ENCODE measurements at regions not wholly inside any gene's neighbourhood (a gene's known extent, or its start where the extent isn't known, plus 50 kb on each side); places are given as distances from the start of the nearest gene placed in this dataset.
"Not testable (repeated sequence)": the region's sequence is repeated elsewhere in the genome, so short reads cannot be mapped to it uniquely, and the experiment has no call there.

- DNase-seq (ENCODE audit: low read depth in 2 of 2, low spot score in 1 of 2) = no peak
Observed at GRCh38 chr12:23063206-23063605, 438.2 kb downstream of the ETNK1 start.

GRCh38 chr12:23066095-23066494 lies 441.1 kb downstream of the ETNK1 start:
- no peak for DNase-seq (ENCODE audit: low read depth in 2 of 2, low spot score in 1 of 2)

- DNase-seq (ENCODE audit: low read depth in 2 of 2, low spot score in 1 of 2) = no peak
Observed at GRCh38 chr12:23083267-23083666, 458.3 kb downstream of the ETNK1 start.

DNA sequence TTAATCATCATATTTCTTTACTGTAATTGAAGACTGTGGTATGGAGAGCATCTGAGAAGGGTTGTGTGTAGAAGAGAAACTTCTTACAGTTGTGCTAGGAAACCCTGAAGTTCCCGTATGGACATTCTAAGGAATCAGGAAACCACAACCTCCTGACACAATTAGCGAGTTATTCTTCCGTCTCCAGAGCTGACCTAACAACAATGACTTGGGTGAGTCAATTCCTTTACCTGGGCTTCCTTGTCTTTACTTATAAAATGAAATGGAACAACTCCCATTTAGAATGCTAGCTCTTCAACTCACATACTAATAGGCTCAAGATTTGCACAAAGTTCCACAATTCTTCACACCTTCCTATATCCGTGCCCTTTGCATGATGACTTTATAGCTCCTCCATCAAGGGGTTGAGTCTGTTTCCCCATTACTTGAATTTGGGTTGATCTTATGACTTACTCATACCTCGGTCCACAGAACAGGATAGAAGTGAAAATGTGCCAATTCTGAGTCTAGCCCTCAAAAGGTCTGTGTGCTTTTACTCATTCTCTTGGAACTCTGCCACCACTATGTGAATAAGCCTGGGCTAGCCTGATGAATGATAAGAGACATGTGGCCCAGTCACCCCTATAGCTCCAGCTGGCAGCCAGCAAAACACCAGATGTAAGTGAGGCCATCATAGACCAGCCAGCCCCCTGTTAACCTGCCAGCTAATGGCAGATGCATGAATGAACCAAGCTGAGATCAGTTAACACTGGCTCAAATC lies 459.4 kb downstream of the ETNK1 start:
- DNase-seq (ENCODE audit: low read depth in 2 of 2, low spot score in 1 of 2) = no peak

DNA sequence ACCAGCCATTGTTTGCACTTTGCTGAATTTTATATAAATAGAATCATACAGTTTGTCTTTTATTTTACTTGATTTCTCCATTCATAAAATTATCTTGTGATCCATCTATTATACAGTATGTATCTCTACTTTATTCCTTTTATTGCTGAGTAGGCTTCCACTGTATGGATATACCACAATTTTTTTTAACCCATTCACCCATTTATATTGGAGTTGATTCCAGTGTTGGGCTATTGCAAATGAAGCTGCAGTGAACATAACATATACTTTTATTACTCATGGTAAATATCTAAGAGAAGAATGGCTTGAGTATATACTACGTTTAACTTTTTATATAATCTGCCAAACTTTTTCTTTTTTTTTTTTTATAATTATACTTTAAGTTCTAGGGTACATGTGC lies 463.6 kb downstream of the ETNK1 start:
- no peak for DNase-seq (ENCODE audit: low read depth in 2 of 2, low spot score in 1 of 2)

GRCh38 chr12:23093488-23093887 lies 468.5 kb downstream of the ETNK1 start:
- DNase-seq (ENCODE audit: low read depth in 2 of 2, low spot score in 1 of 2) = no peak

- DNase-seq (ENCODE audit: low read depth in 2 of 2, low spot score in 1 of 2) = no peak
Observed at GRCh38 chr12:23096321-23096720, 471.4 kb downstream of the ETNK1 start.

DNA sequence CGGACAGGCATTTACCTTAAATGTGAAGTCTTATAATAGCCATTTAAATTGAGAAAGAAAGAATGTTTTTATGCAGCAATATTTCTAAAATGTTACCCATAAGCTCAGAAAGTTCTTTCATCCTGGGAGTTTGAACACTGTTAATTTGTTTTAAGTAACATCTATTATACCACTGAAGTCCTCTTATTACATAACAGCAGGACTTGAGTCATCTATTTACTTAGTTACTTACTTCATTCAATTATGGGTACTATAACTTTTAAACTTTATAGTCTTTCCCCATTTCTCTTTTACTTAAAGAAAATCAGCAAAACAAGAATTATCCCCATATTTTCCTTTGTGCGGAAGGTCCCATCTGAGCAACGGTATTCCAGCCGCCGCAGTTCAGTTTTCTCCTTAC lies 473.1 kb downstream of the ETNK1 start:
- DNase-seq (ENCODE audit: low read depth in 2 of 2, low spot score in 1 of 2) = no peak

GRCh38 chr12:23098517-23098916 lies 473.5 kb downstream of the ETNK1 start:
- DNase-seq (ENCODE audit: low read depth in 2 of 2, low spot score in 1 of 2) = no peak

DNA sequence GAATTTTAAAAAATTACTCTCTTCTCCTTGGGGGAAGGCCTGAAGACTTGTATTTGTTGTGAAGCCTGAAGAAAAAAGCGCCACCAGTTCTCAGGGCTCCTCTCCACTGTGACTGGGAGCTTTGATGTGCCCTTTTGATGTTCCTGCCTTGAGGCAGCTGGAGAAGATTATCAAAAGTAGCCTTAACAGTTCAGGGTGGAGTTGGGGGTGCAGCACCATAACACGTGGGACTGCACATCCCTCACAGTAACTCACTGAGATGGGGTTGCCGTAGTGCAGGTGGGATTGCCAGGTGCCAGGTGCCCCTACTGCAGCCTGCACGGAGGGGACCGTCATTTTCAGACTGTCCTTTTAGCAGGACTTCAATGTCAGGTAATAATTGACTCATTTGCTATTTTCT lies 474.1 kb downstream of the ETNK1 start:
- DNase-seq (ENCODE audit: low read depth in 2 of 2, low spot score in 1 of 2) = no peak

- DNase-seq (ENCODE audit: low read depth in 2 of 2, low spot score in 1 of 2) = no peak
Observed at GRCh38 chr12:23099604-23100003, 474.6 kb downstream of the ETNK1 start.

- no peak for DNase-seq (ENCODE audit: low read depth in 2 of 2, low spot score in 1 of 2)
Observed at GRCh38 chr12:23108957-23109356, 484.0 kb downstream of the ETNK1 start.

DNA sequence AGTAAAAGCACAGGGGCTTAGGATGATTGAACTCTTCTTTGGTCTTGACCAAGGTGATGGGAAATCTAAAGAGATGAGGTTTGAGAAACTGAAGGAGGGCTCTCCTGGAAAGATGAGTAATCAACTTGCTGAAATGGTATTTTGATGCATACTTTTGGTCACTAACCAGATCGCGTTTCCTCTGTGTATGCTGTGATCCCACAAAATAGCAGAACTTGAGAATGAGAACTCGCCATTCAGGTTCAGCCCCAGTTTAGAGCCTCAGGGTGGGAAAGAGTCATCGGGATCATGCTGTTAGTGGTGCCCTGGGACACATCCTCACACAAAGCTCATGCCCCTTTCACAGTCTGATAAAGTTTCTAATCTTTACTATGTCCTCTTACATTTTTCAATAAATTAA lies 488.8 kb downstream of the ETNK1 start:
- no peak for DNase-seq (ENCODE audit: low read depth in 2 of 2, low spot score in 1 of 2)

- DNase-seq (ENCODE audit: low read depth in 2 of 2, low spot score in 1 of 2) = no peak
Observed at GRCh38 chr12:23115984-23116383, 491.0 kb downstream of the ETNK1 start.

DNA sequence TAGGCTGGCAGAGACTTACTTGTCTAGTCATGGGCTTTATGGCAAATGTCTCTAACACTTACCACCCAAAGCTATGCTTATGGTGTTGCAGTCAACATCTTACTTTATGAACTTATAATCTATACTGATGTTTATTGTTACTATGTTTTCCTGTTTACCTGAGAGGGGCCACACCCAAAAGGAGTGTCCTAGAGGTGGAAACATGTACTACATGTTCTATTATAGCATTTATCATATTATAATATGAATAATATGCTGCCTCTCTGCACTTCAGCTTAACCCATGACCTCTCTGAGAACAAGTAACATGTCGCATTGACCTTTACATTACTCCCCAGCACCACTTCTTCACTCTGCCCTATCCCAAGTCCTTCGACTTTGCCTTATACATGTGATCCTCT lies 501.8 kb downstream of the ETNK1 start:
- DNase-seq (ENCODE audit: low read depth in 2 of 2, low spot score in 1 of 2) = no peak

DNA sequence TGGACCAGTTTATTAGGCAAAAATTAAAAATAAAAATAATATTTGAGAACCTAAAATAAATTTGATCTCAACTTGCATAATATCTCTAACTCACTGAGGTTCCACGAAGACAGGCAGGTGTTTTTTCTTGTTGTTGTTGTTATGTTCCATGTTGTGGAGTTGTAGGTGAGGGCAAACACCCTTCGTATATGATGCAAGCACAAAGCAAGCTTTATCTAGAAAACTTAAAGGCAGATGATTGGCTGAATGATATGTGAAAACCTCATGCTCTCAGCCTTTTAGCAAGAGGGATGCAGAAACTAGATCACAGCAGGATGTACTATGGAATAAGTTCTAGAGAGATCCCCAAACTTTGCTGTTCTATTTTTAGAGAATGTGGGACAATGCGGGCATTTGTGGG lies 502.7 kb downstream of the ETNK1 start:
- no peak for DNase-seq (ENCODE audit: low read depth in 2 of 2, low spot score in 1 of 2)

- no peak for DNase-seq (ENCODE audit: low read depth in 2 of 2, low spot score in 1 of 2)
Observed at GRCh38 chr12:23128462-23128861, 503.5 kb downstream of the ETNK1 start.

DNA sequence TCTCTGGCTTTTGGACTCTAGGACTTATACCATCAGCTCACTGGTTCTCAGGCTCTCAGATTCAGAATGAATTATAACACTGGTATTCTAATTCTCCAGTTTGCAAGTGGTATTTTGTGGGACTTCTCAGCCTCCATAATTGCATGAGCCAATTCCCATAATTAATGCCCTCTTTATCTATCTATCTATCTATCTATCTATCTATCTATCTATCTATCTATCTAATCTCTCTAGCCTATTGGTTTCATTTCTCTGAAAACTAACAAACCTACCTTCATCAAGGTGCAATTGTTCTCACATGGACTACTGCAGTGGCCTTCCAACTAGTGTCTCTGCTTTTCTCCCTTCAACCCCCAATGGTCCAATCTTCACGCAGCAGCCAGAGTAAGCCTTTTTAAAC lies 507.4 kb downstream of the ETNK1 start:
- no peak for DNase-seq (ENCODE audit: low read depth in 2 of 2, low spot score in 1 of 2)

DNA sequence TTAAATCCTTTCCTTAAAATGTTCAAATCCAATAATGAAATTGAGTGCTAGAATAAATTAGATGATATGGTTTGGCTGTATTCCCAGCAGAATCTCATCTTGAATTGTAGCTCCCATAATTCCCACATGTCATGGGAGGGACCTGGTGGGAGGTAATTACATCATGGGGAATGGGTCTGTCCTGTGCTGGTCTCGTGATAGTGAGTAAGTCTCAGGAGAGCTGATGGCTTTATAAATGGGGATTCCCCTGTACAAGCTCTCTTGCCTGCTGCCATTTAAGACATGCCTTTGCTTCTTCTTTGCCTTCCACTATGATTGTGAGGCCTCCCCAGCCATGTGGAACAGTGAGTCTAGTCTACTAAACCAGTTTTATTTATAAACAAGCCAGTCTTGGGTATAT lies 508.5 kb downstream of the ETNK1 start:
- DNase-seq (ENCODE audit: low read depth in 2 of 2, low spot score in 1 of 2) = no peak

DNA sequence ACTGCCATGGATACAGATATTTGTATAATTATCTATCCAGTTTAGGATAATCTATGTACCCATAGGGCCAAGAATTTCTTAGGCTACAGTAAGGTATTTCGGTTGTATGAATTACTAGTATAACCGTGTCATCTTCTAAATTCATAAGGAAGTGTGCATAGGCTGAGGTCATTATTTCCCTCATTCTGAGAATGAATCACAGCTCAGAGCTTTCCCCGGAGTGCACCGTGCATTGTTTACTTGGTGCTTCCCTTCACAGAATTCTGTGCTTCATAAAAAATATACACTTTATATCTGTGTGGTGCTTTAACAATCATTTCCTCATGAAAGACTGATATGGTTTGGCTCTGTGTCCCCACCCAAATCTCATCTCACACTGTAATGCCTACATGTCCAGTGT lies 514.1 kb downstream of the ETNK1 start:
- DNase-seq (ENCODE audit: low read depth in 2 of 2, low spot score in 1 of 2) = no peak

- DNase-seq (ENCODE audit: low read depth in 2 of 2, low spot score in 1 of 2) = no peak
Observed at GRCh38 chr12:23140710-23141109, 515.7 kb downstream of the ETNK1 start.

- DNase-seq (ENCODE audit: low read depth in 2 of 2, low spot score in 1 of 2) = no peak
Observed at GRCh38 chr12:23141335-23141734, 516.4 kb downstream of the ETNK1 start.

DNA sequence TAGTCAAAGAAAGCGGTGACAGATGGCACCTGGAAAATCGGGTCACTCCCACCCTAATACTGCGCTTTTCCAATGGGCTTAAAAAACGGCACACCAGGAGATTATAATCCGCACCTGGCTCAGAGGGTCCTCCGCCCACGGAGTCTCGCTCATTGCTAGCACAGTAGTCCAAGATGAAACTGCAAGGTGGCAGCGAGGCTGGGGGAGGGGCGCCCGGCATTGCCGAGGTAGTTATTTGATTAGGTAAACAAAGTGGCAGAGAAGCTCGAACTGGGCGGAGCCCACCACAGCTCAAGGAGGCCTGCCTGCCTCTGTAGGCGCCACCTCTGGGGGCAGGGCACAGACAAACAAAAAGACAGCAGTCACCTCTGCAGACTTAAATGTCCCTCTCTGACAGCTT lies 521.1 kb downstream of the ETNK1 start:
- not testable (repeated sequence) for DNase-seq (ENCODE audit: low read depth in 2 of 2, low spot score in 1 of 2)
